ENCODE measurements at regions not wholly inside any gene's neighbourhood (a gene's known extent, or its start where the extent isn't known, plus 50 kb on each side); places are given as distances from the start of the nearest gene placed in this dataset.
A peak's percentile ranks its signal among the peaks of the same experiment; 100 is the strongest.

- Histone ChIP-seq H3K36me3 (no peaks in the 10 kb centered on the region), H3K9me3 (no peaks in the 10 kb centered on the region), H3K27ac (no peak overlapping the region), H3K4me1 (no peaks in the 10 kb centered on the region), H3K4me3 (no peak overlapping the region), H3K27me3 (no peaks in the 10 kb centered on the region)
- ATAC-seq (no peak), DNase-seq (peak in 1 of 4 donors; percentile 31)
- intact Hi-C loops (cut with DNase I): no loop called here
- no peak for TF ChIP-seq CTCF (IDR thresholded peaks at IDR 0.05)
Measured at GRCh38 chr1:208934933-208935332, 648.6 kb upstream of the CAMK1G start.

- no peak overlapping the region for H3K4me3 ChIP-seq
- intact Hi-C loops (cut with DNase I): no loop called here
- no peaks in the 10 kb centered on the region for H3K4me1 ChIP-seq
- no peak for TF ChIP-seq CTCF (IDR thresholded peaks at IDR 0.05)
- no peaks in the 10 kb centered on the region for H3K9me3 ChIP-seq
- H3K36me3 ChIP-seq: no peaks in the 10 kb centered on the region
- no peak overlapping the region for H3K27ac ChIP-seq
- no peak for DNase-seq
- H3K27me3 ChIP-seq: no peaks in the 10 kb centered on the region
- no peak for ATAC-seq
Measured at GRCh38 chr1:208935517-208936187, 647.9 kb upstream of the CAMK1G start.

- Histone ChIP-seq H3K27me3 (no peaks in the 10 kb centered on the region), H3K4me1 (no peaks in the 10 kb centered on the region), H3K36me3 (no peaks in the 10 kb centered on the region), H3K9me3 (no peaks in the 10 kb centered on the region), H3K27ac (no peak overlapping the region), H3K4me3 (no peak overlapping the region)
- no peak for ATAC-seq
- TF ChIP-seq CTCF (IDR thresholded peaks at IDR 0.05): no peak
- intact Hi-C loops (cut with DNase I): no loop called here
- DNase-seq: no peak
Measured at GRCh38 chr1:208939537-208940085, 643.9 kb upstream of the CAMK1G start.

- no peaks in the 10 kb centered on the region for H3K36me3 ChIP-seq
- no peaks in the 10 kb centered on the region for H3K9me3 ChIP-seq
- no peak overlapping the region for H3K27ac ChIP-seq
- H3K4me1 ChIP-seq: no peaks in the 10 kb centered on the region
- H3K4me3 ChIP-seq: no peak overlapping the region
- ATAC-seq (no peak), DNase-seq (no peak)
- intact Hi-C loops (cut with DNase I): no loop called here
- TF ChIP-seq CTCF (IDR thresholded peaks at IDR 0.05): no peak
- H3K27me3 ChIP-seq: no peaks in the 10 kb centered on the region
Measured at GRCh38 chr1:208942394-208943130, 641.0 kb upstream of the CAMK1G start.

GRCh38 chr1:208943291-208943690 is 640.2 kb upstream of the CAMK1G start:
- no peak for ATAC-seq

More at GRCh38 chr1:208943291-208943690, 640.2 kb upstream of the CAMK1G start:
- TF ChIP-seq CTCF (IDR thresholded peaks at IDR 0.05): no peak
- H3K36me3 ChIP-seq: no peaks in the 10 kb centered on the region
- H3K4me3 ChIP-seq: no peak overlapping the region
- intact Hi-C loops (cut with DNase I): no loop called here
- no peaks in the 10 kb centered on the region for H3K4me1 ChIP-seq
- H3K9me3 ChIP-seq: no peaks in the 10 kb centered on the region
- H3K27me3 ChIP-seq: no peaks in the 10 kb centered on the region
- no peak for DNase-seq
- no peak overlapping the region for H3K27ac ChIP-seq

Measured in left lung (tissue), 4 donors.